ENCODE measurements at regions not wholly inside any gene's neighbourhood (a gene's known extent, or its start where the extent isn't known, plus 50 kb on each side); places are given as distances from the start of the nearest gene placed in this dataset.

DNA sequence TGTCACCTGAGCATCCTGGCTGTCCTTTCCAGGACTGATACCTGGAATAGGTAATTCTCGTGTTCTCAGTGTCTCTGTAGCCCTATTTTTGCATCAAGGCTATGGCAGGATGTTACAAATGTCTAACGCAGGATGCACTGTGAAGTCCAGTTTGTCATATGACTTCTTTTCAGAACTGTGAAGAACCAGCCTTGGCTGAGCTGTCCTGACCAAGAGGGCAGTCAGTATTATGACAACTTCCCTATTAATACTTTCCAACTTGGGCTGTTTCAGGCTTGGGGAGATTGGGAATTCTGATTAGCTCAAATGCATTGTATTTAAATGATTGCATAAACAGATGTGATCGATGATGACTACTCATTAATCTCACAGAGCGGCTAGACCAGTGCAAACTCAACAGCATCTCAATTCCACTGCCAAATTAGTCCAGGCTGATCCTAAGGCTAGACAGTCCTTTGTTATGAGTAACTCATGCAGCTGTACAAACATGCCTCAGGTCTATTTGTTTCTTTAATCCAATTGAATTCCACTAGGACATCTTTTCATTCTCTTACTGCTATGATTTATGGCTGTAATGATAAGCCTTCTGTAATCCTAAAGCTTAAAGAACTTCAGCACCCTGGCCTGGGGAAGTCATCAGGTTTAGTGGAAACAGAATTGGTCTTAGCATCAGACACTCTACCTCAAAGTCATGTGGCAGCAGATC lies 331.6 kb downstream of the KCNS3 start:
- no peak overlapping the region for H2AFZ ChIP-seq (ENCODE audit: low read length, unreplicated experiment)
- no peaks in the 10 kb centered on the region for H3K36me3 ChIP-seq (ENCODE audit: insufficient read depth, low read length)
- no peaks in the 10 kb centered on the region for H3K27me3 ChIP-seq (ENCODE audit: insufficient read depth, low read length)
- no peaks in the 10 kb centered on the region for H3K79me2 ChIP-seq (ENCODE audit: control insufficient read depth, insufficient read depth, low read length, unreplicated experiment)
- no peak overlapping the region for H3K4me3 ChIP-seq (ENCODE audit: low read depth, low read length)
- H3K27ac ChIP-seq (ENCODE audit: low read depth, low read length), result no peak overlapping the region
- H3K4me1 ChIP-seq (ENCODE audit: control insufficient read depth, insufficient read depth, low read length, unreplicated experiment), result peaks cover 6% of the 10 kb centered on the region

DNA sequence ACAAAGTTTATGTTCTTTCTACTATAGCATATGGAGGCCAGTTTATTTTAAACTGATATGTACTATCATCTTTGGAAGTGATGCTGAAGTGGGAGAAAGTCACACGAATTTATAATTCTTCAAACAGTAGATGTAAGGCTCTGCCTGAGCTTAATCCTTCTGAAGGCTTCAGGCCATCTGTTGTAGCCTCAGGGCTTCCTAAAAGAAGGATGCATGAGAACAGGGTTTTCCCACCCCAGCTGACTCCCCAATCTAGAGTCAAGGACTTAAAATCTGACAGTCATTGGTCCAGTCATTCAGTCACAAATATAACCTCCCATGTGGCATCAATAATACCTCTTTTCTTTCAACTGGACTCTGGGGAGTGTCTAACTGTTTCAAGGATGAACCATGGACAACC lies 330.5 kb downstream of the KCNS3 start:
- no peak overlapping the region for H3K27ac ChIP-seq (ENCODE audit: low read depth, low read length)
- H3K79me2 ChIP-seq (ENCODE audit: control insufficient read depth, insufficient read depth, low read length, unreplicated experiment), result no peaks in the 10 kb centered on the region
- H3K36me3 ChIP-seq (ENCODE audit: insufficient read depth, low read length), result no peaks in the 10 kb centered on the region
- no peak overlapping the region for H2AFZ ChIP-seq (ENCODE audit: low read length, unreplicated experiment)
- no peaks in the 10 kb centered on the region for H3K27me3 ChIP-seq (ENCODE audit: insufficient read depth, low read length)
- no peak overlapping the region for H3K4me3 ChIP-seq (ENCODE audit: low read depth, low read length)
- peaks cover 6% of the 10 kb centered on the region for H3K4me1 ChIP-seq (ENCODE audit: control insufficient read depth, insufficient read depth, low read length, unreplicated experiment)

- no peak overlapping the region for H2AFZ ChIP-seq (ENCODE audit: low read length, unreplicated experiment)
- H3K4me1 ChIP-seq (ENCODE audit: control insufficient read depth, insufficient read depth, low read length, unreplicated experiment), result no peaks in the 10 kb centered on the region
- no peak overlapping the region for H3K4me3 ChIP-seq (ENCODE audit: low read depth, low read length)
- no peak overlapping the region for H3K27ac ChIP-seq (ENCODE audit: low read depth, low read length)
- H3K27me3 ChIP-seq (ENCODE audit: insufficient read depth, low read length), result peaks cover 4% of the 10 kb centered on the region; the same call in 1 of the 2 replicates
- no peaks in the 10 kb centered on the region for H3K36me3 ChIP-seq (ENCODE audit: insufficient read depth, low read length)
- H3K79me2 ChIP-seq (ENCODE audit: control insufficient read depth, insufficient read depth, low read length, unreplicated experiment), result no peaks in the 10 kb centered on the region
Observed at GRCh38 chr2:18200771-18201170, 322.3 kb downstream of the KCNS3 start.

DNA sequence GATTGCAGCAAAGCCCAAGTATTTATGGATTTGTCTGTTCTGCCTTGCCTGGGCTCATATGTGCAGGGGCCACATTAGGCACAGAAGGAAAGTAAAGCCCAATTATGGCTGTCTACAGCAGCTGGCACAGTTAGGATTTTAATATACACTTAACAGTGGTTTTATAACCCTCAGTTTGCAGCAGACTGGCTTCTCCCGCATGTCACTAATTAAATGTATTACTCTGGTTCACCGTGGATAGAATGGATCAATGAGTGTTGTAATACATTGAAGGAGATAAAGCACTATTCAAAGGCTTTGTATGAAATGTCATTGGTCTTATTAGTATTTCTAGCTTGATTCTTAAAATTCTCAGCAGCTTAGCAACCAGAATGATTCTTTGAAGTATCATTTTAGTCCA lies 320.2 kb downstream of the KCNS3 start:
- H3K4me3 ChIP-seq (ENCODE audit: low read depth, low read length), result no peak overlapping the region
- H3K27me3 ChIP-seq (ENCODE audit: insufficient read depth, low read length), result peaks cover 4% of the 10 kb centered on the region; the same call in 1 of the 2 replicates
- no peaks in the 10 kb centered on the region for H3K79me2 ChIP-seq (ENCODE audit: control insufficient read depth, insufficient read depth, low read length, unreplicated experiment)
- H2AFZ ChIP-seq (ENCODE audit: low read length, unreplicated experiment), result no peak overlapping the region
- no peaks in the 10 kb centered on the region for H3K36me3 ChIP-seq (ENCODE audit: insufficient read depth, low read length)
- H3K4me1 ChIP-seq (ENCODE audit: control insufficient read depth, insufficient read depth, low read length, unreplicated experiment), result no peaks in the 10 kb centered on the region
- H3K27ac ChIP-seq (ENCODE audit: low read depth, low read length), result no peak overlapping the region

DNA sequence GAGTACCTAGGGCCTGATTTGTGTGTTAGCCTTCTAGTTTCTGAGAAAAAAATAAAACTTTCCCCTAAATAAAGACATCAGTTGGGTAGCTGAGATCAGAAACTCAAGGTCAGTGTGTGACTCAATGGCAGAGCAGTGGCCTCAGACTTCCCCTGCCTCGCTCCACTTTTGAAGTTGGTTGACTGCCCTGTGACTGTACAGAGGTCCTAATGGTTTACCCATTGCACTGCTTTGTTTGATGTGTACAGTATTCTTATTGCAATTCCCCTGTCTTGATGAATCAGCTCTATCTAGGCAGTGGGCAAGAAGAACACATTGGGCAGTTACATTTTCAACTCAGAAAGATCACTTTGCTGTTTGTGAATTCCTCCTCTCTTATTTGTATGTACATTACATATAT lies 315.7 kb downstream of the KCNS3 start:
- Histone ChIP-seq H3K4me3 (ENCODE audit: low read depth, low read length) (no peak overlapping the region), H3K79me2 (ENCODE audit: control insufficient read depth, insufficient read depth, low read length, unreplicated experiment) (no peaks in the 10 kb centered on the region), H3K27me3 (ENCODE audit: insufficient read depth, low read length) (peaks cover 16% of the 10 kb centered on the region), H3K27ac (ENCODE audit: low read depth, low read length) (no peak overlapping the region), H3K36me3 (ENCODE audit: insufficient read depth, low read length) (no peaks in the 10 kb centered on the region), H2AFZ (ENCODE audit: low read length, unreplicated experiment) (no peak overlapping the region), H3K4me1 (ENCODE audit: control insufficient read depth, insufficient read depth, low read length, unreplicated experiment) (no peaks in the 10 kb centered on the region)

DNA sequence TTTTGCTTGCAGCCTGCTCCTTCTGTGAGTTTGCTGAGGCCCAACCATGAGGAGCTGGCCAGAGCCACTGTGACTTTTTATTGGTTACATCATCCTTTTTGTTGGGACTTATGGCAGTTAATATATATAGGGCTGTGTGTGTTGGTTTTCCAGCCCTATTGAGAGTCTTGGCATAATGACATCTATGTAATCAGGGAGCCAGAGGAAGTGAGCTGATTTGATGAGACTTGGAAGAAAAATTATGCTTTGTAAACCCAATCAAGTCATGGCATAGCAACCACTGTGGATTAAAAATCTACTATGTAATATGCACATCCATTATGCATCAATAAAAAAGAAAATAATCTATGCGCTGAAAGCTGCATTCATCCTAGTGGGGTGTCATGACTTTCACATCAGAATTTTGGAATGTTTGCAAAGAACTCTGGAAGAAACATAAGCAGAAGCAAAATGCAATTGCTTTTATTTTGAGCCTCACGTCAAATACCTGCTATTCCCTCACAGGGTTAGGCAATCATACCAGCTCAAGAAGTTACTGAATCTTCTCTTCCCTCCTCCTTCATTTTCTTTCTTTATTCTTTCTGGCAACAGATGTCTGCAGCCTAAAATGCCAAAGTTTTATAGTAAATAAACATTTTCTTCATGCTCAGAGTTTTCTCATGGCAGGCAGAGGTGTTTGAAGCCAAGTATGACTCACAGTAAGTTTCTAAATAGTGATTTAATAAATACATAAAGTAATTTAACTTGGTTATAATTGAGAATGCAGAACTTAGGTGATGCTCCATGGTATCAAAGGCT lies 308.5 kb downstream of the KCNS3 start:
- Histone ChIP-seq H2AFZ (ENCODE audit: low read length, unreplicated experiment) (no peak overlapping the region), H3K79me2 (ENCODE audit: control insufficient read depth, insufficient read depth, low read length, unreplicated experiment) (no peaks in the 10 kb centered on the region), H3K4me1 (ENCODE audit: control insufficient read depth, insufficient read depth, low read length, unreplicated experiment) (no peaks in the 10 kb centered on the region), H3K36me3 (ENCODE audit: insufficient read depth, low read length) (no peaks in the 10 kb centered on the region), H3K27ac (ENCODE audit: low read depth, low read length) (no peak overlapping the region), H3K27me3 (ENCODE audit: insufficient read depth, low read length) (peaks cover 25% of the 10 kb centered on the region), H3K4me3 (ENCODE audit: low read depth, low read length) (no peak overlapping the region)

DNA sequence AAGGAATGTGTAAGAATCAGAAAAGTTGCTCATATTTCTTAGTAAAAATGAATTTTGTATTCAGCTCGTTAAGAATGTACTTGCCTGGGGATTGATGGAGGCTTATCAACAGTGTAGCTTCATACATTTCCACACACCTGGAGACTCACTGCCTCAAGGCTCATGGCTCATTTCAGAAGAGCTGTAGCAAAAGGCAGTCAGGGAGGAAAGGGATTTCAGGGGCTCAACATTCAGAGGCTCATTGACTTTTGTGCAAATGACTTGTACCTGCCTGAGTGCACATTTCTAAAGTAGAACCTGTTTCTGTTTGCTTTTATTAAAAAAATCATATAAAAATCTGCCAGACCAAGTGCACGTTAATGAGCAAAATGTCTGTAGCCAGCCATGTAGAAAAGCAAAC lies 304.4 kb downstream of the KCNS3 start:
- no peak overlapping the region for H3K27ac ChIP-seq (ENCODE audit: low read depth, low read length)
- H3K4me3 ChIP-seq (ENCODE audit: low read depth, low read length), result no peak overlapping the region
- no peaks in the 10 kb centered on the region for H3K79me2 ChIP-seq (ENCODE audit: control insufficient read depth, insufficient read depth, low read length, unreplicated experiment)
- H3K27me3 ChIP-seq (ENCODE audit: insufficient read depth, low read length), result 0 out of 2 replicates have a peak, but pooled peaks cover 11% of the 10 kb centered on the region
- H3K4me1 ChIP-seq (ENCODE audit: control insufficient read depth, insufficient read depth, low read length, unreplicated experiment), result no peaks in the 10 kb centered on the region
- H3K36me3 ChIP-seq (ENCODE audit: insufficient read depth, low read length), result no peaks in the 10 kb centered on the region
- no peak overlapping the region for H2AFZ ChIP-seq (ENCODE audit: low read length, unreplicated experiment)

DNA sequence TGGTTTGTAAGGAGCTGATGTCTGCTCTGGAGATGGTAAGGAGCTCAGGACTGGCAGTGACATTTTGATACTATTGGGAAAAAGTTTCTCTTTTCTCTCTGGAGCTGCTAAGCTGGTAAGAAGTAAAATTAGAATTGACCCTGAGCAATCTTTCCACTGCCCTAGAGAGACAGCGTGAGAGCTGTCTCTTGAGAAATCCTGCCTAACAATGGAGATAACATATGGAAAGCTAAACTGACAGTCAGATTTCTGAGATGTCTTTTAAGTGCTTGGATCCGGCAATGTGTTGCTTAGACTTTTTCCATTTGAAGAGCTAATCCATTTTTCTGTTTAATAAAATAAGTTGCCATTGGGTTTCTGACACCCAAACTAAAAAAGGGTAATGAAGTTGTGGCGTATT lies 302.4 kb downstream of the KCNS3 start:
- H3K27me3 ChIP-seq (ENCODE audit: insufficient read depth, low read length), result 0 out of 2 replicates have a peak, but pooled peaks cover 7% of the 10 kb centered on the region
- no peak overlapping the region for H3K27ac ChIP-seq (ENCODE audit: low read depth, low read length)
- H3K4me3 ChIP-seq (ENCODE audit: low read depth, low read length), result no peak overlapping the region
- no peaks in the 10 kb centered on the region for H3K36me3 ChIP-seq (ENCODE audit: insufficient read depth, low read length)
- H2AFZ ChIP-seq (ENCODE audit: low read length, unreplicated experiment), result no peak overlapping the region
- H3K79me2 ChIP-seq (ENCODE audit: control insufficient read depth, insufficient read depth, low read length, unreplicated experiment), result no peaks in the 10 kb centered on the region
- no peaks in the 10 kb centered on the region for H3K4me1 ChIP-seq (ENCODE audit: control insufficient read depth, insufficient read depth, low read length, unreplicated experiment)

DNA sequence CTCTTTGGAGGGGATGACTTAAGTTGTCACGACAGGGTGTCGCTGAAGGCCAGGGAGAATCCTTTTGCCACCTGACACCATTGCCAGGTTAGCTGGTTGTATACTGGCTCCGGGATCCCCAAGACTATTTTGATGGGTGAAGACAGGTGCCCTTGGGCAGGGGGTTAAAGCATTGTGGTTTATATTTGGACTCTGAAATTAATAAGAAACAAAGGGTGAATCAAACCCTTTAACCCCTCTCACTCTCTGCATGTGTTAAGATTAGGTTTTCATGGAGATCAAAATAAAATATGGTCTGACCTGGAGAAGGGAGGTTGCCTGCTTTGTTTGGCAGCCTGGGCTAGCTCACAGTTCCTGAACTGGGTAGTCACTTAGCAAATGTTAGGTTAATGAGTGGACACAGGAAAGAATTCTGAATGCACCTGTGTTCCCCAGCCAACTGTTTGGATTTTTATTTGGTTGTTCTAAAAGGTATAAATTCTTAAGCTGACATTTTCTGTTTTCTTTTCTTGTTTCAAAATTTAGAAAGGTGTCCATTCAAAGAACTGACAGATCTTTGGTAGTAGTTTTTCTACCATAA lies 301.7 kb downstream of the KCNS3 start:
- no peak overlapping the region for H2AFZ ChIP-seq (ENCODE audit: low read length, unreplicated experiment)
- H3K27me3 ChIP-seq (ENCODE audit: insufficient read depth, low read length), result 0 out of 2 replicates have a peak, but pooled peaks cover 7% of the 10 kb centered on the region
- H3K36me3 ChIP-seq (ENCODE audit: insufficient read depth, low read length), result no peaks in the 10 kb centered on the region
- H3K79me2 ChIP-seq (ENCODE audit: control insufficient read depth, insufficient read depth, low read length, unreplicated experiment), result no peaks in the 10 kb centered on the region
- H3K27ac ChIP-seq (ENCODE audit: low read depth, low read length), result no peak overlapping the region
- H3K4me3 ChIP-seq (ENCODE audit: low read depth, low read length), result no peak overlapping the region
- no peaks in the 10 kb centered on the region for H3K4me1 ChIP-seq (ENCODE audit: control insufficient read depth, insufficient read depth, low read length, unreplicated experiment)

DNA sequence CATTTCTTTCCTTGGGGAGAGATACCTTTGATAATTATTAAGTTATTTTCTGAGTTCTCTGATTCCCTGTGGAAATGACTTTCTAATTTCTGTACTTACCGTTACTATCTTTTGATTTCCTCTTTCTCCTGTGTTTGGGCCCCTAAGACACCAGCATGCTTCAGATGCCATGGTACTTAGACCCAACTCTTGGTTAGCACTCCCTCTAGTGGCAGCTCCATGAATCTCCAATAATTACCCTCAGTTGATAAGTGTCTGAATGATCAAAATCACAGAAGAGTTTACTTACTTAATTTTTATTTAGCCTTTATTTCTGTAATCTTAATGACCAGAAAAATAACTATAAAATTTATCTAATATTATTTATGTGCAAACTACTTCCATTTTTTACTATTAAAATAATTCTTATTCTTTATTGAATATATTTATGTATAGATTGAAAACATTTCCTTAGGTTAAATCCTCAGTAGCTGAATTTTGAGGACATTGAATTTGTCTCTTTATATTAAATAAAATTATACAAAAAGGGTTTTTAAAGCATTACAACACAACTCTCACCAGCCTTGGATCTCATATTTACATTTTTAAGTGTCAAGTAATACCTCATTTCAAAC lies 300.4 kb downstream of the KCNS3 start:
- Histone ChIP-seq H3K27ac (ENCODE audit: low read depth, low read length) (no peak overlapping the region), H3K79me2 (ENCODE audit: control insufficient read depth, insufficient read depth, low read length, unreplicated experiment) (no peaks in the 10 kb centered on the region), H3K36me3 (ENCODE audit: insufficient read depth, low read length) (no peaks in the 10 kb centered on the region), H3K4me3 (ENCODE audit: low read depth, low read length) (no peak overlapping the region), H3K4me1 (ENCODE audit: control insufficient read depth, insufficient read depth, low read length, unreplicated experiment) (no peaks in the 10 kb centered on the region), H2AFZ (ENCODE audit: low read length, unreplicated experiment) (no peak overlapping the region), H3K27me3 (ENCODE audit: insufficient read depth, low read length) (peaks cover 10% of the 10 kb centered on the region)
